Activated CD4-positive, alpha-beta T cell treated with anti-CD3 and anti-CD28 coated beads, Interleukin-2, amount 50 U/mL, for 4 hours (primary cell): ENCODE measurements at regions not wholly inside any gene's neighbourhood (a gene's known extent, or its start where the extent isn't known, plus 50 kb on each side); places are given as distances from the start of the nearest gene placed in this dataset.
"Not testable (repeated sequence)": the region's sequence is repeated elsewhere in the genome, so short reads cannot be mapped to it uniquely, and the experiment has no call there.

Source experiments
- DNase-seq, 2 experiments: peaks; one replicate each; pipeline ENCODE4 v3.0.0-alpha.2; 2020

GRCh38 chr14:59017285-59017965 lies 171.0 kb upstream of the DAAM1 start:
- no peak for DNase-seq

- no peak for DNase-seq
Observed at GRCh38 chr14:59018460-59018859, 170.0 kb upstream of the DAAM1 start.

GRCh38 chr14:59018978-59019377 lies 169.5 kb upstream of the DAAM1 start:
- DNase-seq = no peak

- DNase-seq = no peak
Observed at GRCh38 chr14:59020382-59020781, 168.1 kb upstream of the DAAM1 start.

GRCh38 chr14:59022144-59022543 lies 166.3 kb upstream of the DAAM1 start:
- no peak for DNase-seq

- DNase-seq = no peak
Observed at GRCh38 chr14:59026081-59026480, 162.4 kb upstream of the DAAM1 start.

- DNase-seq = not testable (repeated sequence)
Observed at GRCh38 chr14:59026640-59027039, 161.8 kb upstream of the DAAM1 start.

- DNase-seq = no peak
Observed at GRCh38 chr14:59028476-59029202, 159.8 kb upstream of the DAAM1 start.

- DNase-seq = no peak
Observed at GRCh38 chr14:59032826-59033225, 155.6 kb upstream of the DAAM1 start.

- DNase-seq = no peak
Observed at GRCh38 chr14:59036134-59036533, 152.3 kb upstream of the DAAM1 start.

- no peak for DNase-seq
Observed at GRCh38 chr14:59037086-59037485, 151.4 kb upstream of the DAAM1 start.

GRCh38 chr14:59037620-59038019 lies 150.8 kb upstream of the DAAM1 start:
- DNase-seq = no peak

- DNase-seq = no peak
Observed at GRCh38 chr14:59038746-59039145, 149.7 kb upstream of the DAAM1 start.

- DNase-seq = no peak
Observed at GRCh38 chr14:59041308-59041707, 147.2 kb upstream of the DAAM1 start.

- no peak for DNase-seq
Observed at GRCh38 chr14:59044707-59045106, 143.8 kb upstream of the DAAM1 start.

GRCh38 chr14:59046746-59047145 lies 141.7 kb upstream of the DAAM1 start:
- DNase-seq = no peak

GRCh38 chr14:59055006-59055405 lies 133.5 kb upstream of the DAAM1 start:
- DNase-seq = no peak

- peak; percentile 4 to 17 for DNase-seq
Observed at GRCh38 chr14:59055439-59056045, 132.9 kb upstream of the DAAM1 start.

- DNase-seq = no peak
Observed at GRCh38 chr14:59057551-59057950, 130.9 kb upstream of the DAAM1 start.

- not testable (repeated sequence) for DNase-seq
Observed at GRCh38 chr14:59058776-59059175, 129.7 kb upstream of the DAAM1 start.

- DNase-seq = no peak
Observed at GRCh38 chr14:59060841-59061240, 127.6 kb upstream of the DAAM1 start.

- no peak for DNase-seq
Observed at GRCh38 chr14:59061292-59061691, 127.2 kb upstream of the DAAM1 start.

GRCh38 chr14:59063259-59063658 lies 125.2 kb upstream of the DAAM1 start:
- no peak for DNase-seq
